T-helper 2 cell (primary cell): ENCODE measurements at regions not wholly inside any gene's neighbourhood (a gene's known extent, or its start where the extent isn't known, plus 50 kb on each side); places are given as distances from the start of the nearest gene placed in this dataset.
"Not testable (repeated sequence)": the region's sequence is repeated elsewhere in the genome, so short reads cannot be mapped to it uniquely, and the experiment has no call there.

ENCODE experiments used
- DNase-seq, 5 experiments: peaks; one replicate each; pipeline versions ENCODE4 v3.0.0 to v3.0.0-alpha.2; 2012 to 2022

GRCh38 chr3:66812136-66812535 is 186.0 kb upstream of the KBTBD8 start:
- DNase-seq = no peak

- DNase-seq = no peak
These were observed 185.4 kb upstream of the KBTBD8 start for GRCh38 chr3:66812741-66813140.

- DNase-seq = peak in 2 of 5 experiments; percentile 30 to 76
These were observed 181.9 kb upstream of the KBTBD8 start for GRCh38 chr3:66816090-66816761.

- peak in 1 of 5 experiments; percentile 31 for DNase-seq
These were observed 180.1 kb upstream of the KBTBD8 start for GRCh38 chr3:66817951-66818557.

GRCh38 chr3:66819993-66820501 is 178.1 kb upstream of the KBTBD8 start:
- DNase-seq = no peak

GRCh38 chr3:66822186-66823008 is 175.7 kb upstream of the KBTBD8 start:
- DNase-seq = peak in 4 of 5 experiments; percentile 27 to 66 (median 50)

GRCh38 chr3:66823009-66823397 is 175.1 kb upstream of the KBTBD8 start:
- DNase-seq = no peak

- no peak for DNase-seq
These were observed 174.6 kb upstream of the KBTBD8 start for GRCh38 chr3:66823532-66823931.

GRCh38 chr3:66825375-66825774 is 172.7 kb upstream of the KBTBD8 start:
- no peak for DNase-seq

- DNase-seq = no peak
These were observed 170.4 kb upstream of the KBTBD8 start for GRCh38 chr3:66827726-66828125.

- no peak for DNase-seq
These were observed 169.8 kb upstream of the KBTBD8 start for GRCh38 chr3:66828303-66828702.

- DNase-seq = no peak
These were observed 167.8 kb upstream of the KBTBD8 start for GRCh38 chr3:66830301-66830700.

GRCh38 chr3:66831931-66832330 is 166.2 kb upstream of the KBTBD8 start:
- DNase-seq = no peak

- no peak for DNase-seq
These were observed 161.5 kb upstream of the KBTBD8 start for GRCh38 chr3:66836363-66837152.

GRCh38 chr3:66838704-66839103 is 159.4 kb upstream of the KBTBD8 start:
- no peak for DNase-seq

- DNase-seq = no peak
These were observed 158.6 kb upstream of the KBTBD8 start for GRCh38 chr3:66839508-66839907.

GRCh38 chr3:66842761-66843464 is 155.2 kb upstream of the KBTBD8 start:
- DNase-seq = not testable (repeated sequence)

- no peak for DNase-seq
These were observed 146.1 kb upstream of the KBTBD8 start for GRCh38 chr3:66851894-66852613.

GRCh38 chr3:66854601-66855151 is 143.4 kb upstream of the KBTBD8 start:
- DNase-seq = no peak

- DNase-seq = peak in 1 of 5 experiments; percentile 13
These were observed 141.6 kb upstream of the KBTBD8 start for GRCh38 chr3:66856533-66856932.
